BJ (cell line): ENCODE measurements at regions not wholly inside any gene's neighbourhood (a gene's known extent, or its start where the extent isn't known, plus 50 kb on each side); places are given as distances from the start of the nearest gene placed in this dataset.

ENCODE experiments used
- CTCF ChIA-PET: fragments of 350-600 bp; formaldehyde crosslinking; extraction: SDS; loops from one replicate; lab custom pipeline; 2021; ENCODE audit warnings: antibody characterized with exemption, inconsistent platforms; lab: Yijun Ruan, JAX
- POLR2A ChIA-PET: fragments of 300-600 bp; sonication (Branson Sonifier 250); formaldehyde crosslinking; extraction: SDS; loops from one replicate; lab custom pipeline; 2021; ENCODE audit warnings: antibody characterized with exemption; lab: Charles Lee
- DNase-seq: peaks from one replicate; pipeline ENCODE4 v3.0.0-alpha.2; 2011; ENCODE audit warnings: low read depth
- H3K27me3 ChIP-seq: 2 replicates; pipeline ENCODE4 v1.6.0; 2011; ENCODE audit warnings: low read length; ENCODE audit not compliant: control insufficient read depth, insufficient read depth
- H3K36me3 ChIP-seq: 2 replicates; pipeline ENCODE4 v1.5.1; 2011; ENCODE audit warnings: low read length; ENCODE audit not compliant: control insufficient read depth, insufficient read depth
- H3K4me3 ChIP-seq: 2 replicates; pipeline ENCODE4 v1.5.1; 2011; ENCODE audit warnings: low read depth, mild to moderate bottlenecking, control low read depth, low read length
- CTCF ChIP-seq: IDR thresholded peaks from 2 replicates; pipeline ENCODE4 v1.5.1; 2011; ENCODE audit warnings: low read depth, mild to moderate bottlenecking, control low read depth, inconsistent platforms, low read length, moderate library complexity; ENCODE audit not compliant: insufficient read depth

DNA sequence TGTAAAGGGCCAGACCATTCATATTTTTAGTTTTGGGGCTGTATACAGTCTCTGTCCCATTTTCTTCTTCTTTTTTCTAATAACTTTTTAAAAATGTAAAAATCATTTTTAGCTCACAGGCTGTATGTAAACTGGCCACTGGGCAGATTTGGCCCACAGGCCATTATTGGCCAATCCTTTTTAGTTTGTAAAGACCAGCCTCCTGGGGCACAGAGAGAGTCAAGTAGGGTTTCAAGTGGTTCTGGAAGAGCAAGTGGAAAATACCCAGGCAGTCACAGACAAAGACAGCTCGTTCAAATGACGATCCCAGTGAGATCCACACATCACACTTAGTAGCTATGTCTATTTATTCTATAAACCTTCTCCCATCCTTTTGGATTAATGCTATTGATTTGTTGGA is 150.2 kb upstream of the ARHGAP20 start:
- Histone ChIP-seq H3K4me3 (no peak overlapping the region), H3K27me3 (no peaks in the 10 kb centered on the region), H3K36me3 (no peaks in the 10 kb centered on the region)
- ChIA-PET POLR2A (no interaction called here), CTCF (interaction anchor here (1.8 kb wide), 1 partner anchor 12 kb away, joined by 4 read pairs; no protein-coding TSS in a partner anchor)
- DNase-seq: no peak
- no peak for TF ChIP-seq CTCF

DNA sequence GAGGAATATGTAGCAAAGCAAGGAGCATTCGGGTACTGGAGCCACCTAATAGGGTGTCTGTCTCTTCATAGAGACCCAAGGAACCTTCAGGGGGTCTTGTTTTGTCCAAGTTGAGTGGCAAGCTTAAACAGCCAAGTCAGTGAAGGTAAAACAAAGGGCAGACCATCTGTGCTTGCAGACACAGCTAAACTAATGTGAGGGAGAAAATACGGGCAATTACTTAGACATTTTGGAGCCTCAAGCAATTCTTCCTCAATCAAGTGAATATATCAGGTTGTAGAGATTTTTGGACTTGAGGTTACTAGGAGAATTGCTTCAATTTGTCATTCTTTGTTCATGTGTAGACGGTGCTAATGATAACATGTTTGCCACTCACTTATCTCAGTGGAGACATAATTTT is 148.2 kb upstream of the ARHGAP20 start:
- POLR2A ChIA-PET: no interaction called here

GRCh38 chr11:110859998-110860397 is 147.8 kb upstream of the ARHGAP20 start:
- no peak for TF ChIP-seq CTCF
- POLR2A ChIA-PET: no interaction called here
- H3K36me3 ChIP-seq: no peaks in the 10 kb centered on the region
- CTCF ChIA-PET: no interaction called here
- H3K27me3 ChIP-seq: no peaks in the 10 kb centered on the region
- no peak overlapping the region for H3K4me3 ChIP-seq
- no peak for DNase-seq

More for the DNA sequence above, 148.2 kb upstream of the ARHGAP20 start:
- Histone ChIP-seq H3K36me3 (no peaks in the 10 kb centered on the region), H3K27me3 (no peaks in the 10 kb centered on the region), H3K4me3 (no peak overlapping the region)
- CTCF ChIA-PET: no interaction called here
- TF ChIP-seq CTCF: no peak
- DNase-seq: no peak

- no peak overlapping the region for H3K4me3 ChIP-seq
- no peaks in the 10 kb centered on the region; the same call in 1 of the 2 replicates for H3K27me3 ChIP-seq
- no peak for TF ChIP-seq CTCF
- ChIA-PET POLR2A (no interaction called here), CTCF (no interaction called here)
- no peaks in the 10 kb centered on the region for H3K36me3 ChIP-seq
- DNase-seq: no peak
These were observed 147.1 kb upstream of the ARHGAP20 start for GRCh38 chr11:110859240-110859840.

DNA sequence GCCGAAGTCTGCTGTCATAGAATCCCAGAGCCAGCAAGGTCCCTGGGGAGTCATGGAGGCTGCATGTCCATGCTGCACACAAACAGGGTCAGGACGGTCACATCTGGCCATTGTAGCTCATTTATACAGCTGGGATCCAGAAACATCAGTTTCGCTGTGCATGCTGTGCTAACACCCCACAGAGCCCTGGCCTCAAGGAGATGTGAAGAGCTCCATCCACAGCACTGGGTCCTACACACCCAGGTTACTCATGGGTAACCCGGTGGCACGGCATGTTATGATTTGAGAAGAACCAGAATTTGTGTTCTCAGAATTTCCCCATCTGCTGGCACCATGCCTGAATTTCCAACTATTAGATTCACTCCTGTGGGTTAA is 146.3 kb upstream of the ARHGAP20 start:
- H3K36me3 ChIP-seq: no peaks in the 10 kb centered on the region
- DNase-seq: no peak
- no peaks in the 10 kb centered on the region; the same call in 1 of the 2 replicates for H3K27me3 ChIP-seq
- CTCF ChIA-PET: interaction anchor here (0.6 kb wide), 1 partner anchor 18 kb away, joined by 3 read pairs; no protein-coding TSS in a partner anchor
- no peak for TF ChIP-seq CTCF
- H3K4me3 ChIP-seq: no peak overlapping the region
- POLR2A ChIA-PET: interaction anchor here (0.5 kb wide), 1 partner anchor 1369 kb away, joined by 3 read pairs; no protein-coding TSS in a partner anchor
